Smooth muscle cell (in vitro differentiated cells): ENCODE measurements at regions not wholly inside any gene's neighbourhood (a gene's known extent, or its start where the extent isn't known, plus 50 kb on each side); places are given as distances from the start of the nearest gene placed in this dataset.

Source experiments
- DNase-seq: peaks from one replicate; lab custom pipeline; 2025; ENCODE audit not compliant: unreplicated experiment; lab: John Stamatoyannopoulos, UW
- H2AFZ ChIP-seq: fragments of 200-600 bp; sonication (generic); 2 replicates; pipeline ENCODE4 v1.6.0; 2016; ENCODE audit warnings: antibody characterized with exemption, low read depth, mild to moderate bottlenecking
- H3F3A ChIP-seq: fragments of 200-600 bp; sonication (generic); 2 replicates; pipeline ENCODE4 v1.6.0; 2017; ENCODE audit warnings: antibody characterized with exemption, low read depth
- H3K27ac ChIP-seq: fragments of 200-600 bp; sonication (generic); 2 replicates; pipeline ENCODE4 v1.5.1; 2016; ENCODE audit warnings: low read depth, mild to moderate bottlenecking
- H3K27me3 ChIP-seq: fragments of 200-600 bp; sonication (generic); 2 replicates; pipeline ENCODE4 v1.6.1; 2016; ENCODE audit warnings: low read depth, mild to moderate bottlenecking
- H3K36me3 ChIP-seq: fragments of 200-600 bp; sonication (generic); 2 replicates; pipeline ENCODE4 v1.5.1; 2016; ENCODE audit warnings: low read depth
- H3K4me1 ChIP-seq: fragments of 200-600 bp; sonication (generic); 2 replicates; pipeline ENCODE4 v1.5.1; 2016; ENCODE audit warnings: low read depth
- H3K4me2 ChIP-seq: fragments of 200-600 bp; sonication (generic); 2 replicates; pipeline ENCODE4 v1.6.0; 2016; ENCODE audit warnings: mild to moderate bottlenecking
- H3K4me3 ChIP-seq: fragments of 200-600 bp; sonication (generic); 2 replicates; pipeline ENCODE4 v1.5.1; 2016; ENCODE audit warnings: mild to moderate bottlenecking
- H3K79me2 ChIP-seq: fragments of 200-600 bp; sonication (generic); 2 replicates; pipeline ENCODE4 v1.6.0; 2016; ENCODE audit warnings: low read depth, mild to moderate bottlenecking
- H3K9ac ChIP-seq: fragments of 200-600 bp; sonication (generic); 2 replicates; pipeline ENCODE4 v1.6.0; 2016; ENCODE audit warnings: low read depth
- H3K9me3 ChIP-seq: fragments of 200-600 bp; sonication (generic); replicated peaks from 2 replicates; pipeline ENCODE4 v1.5.1; 2016; ENCODE audit warnings: low read depth
- H4K20me1 ChIP-seq: fragments of 200-600 bp; sonication (generic); 2 replicates; pipeline ENCODE4 v1.6.0; 2016; ENCODE audit warnings: low read depth
- CTCF ChIP-seq: fragments of 200-600 bp; sonication (generic); IDR thresholded peaks from 2 replicates; pipeline ENCODE4 v1.5.1; 2017; ENCODE audit warnings: borderline replicate concordance, mild to moderate bottlenecking, antibody characterized with exemption; ENCODE audit not compliant: insufficient read depth, poor library complexity, severe bottlenecking
- WGBS: methylation state at CpG from one replicate; pipeline ENCODE4 v1.1.7; 2016; ENCODE audit warnings: low lambda C conversion rate; 5-methylcytosine and 5-hydroxymethylcytosine counted together

GRCh38 chr6:134719286-134719685, 230.6 kb downstream of the ALDH8A1 start:
- no peak for TF ChIP-seq CTCF
- Histone ChIP-seq H3K9ac (no peak overlapping the region), H2AFZ (no peak overlapping the region), H3K9me3 (no peaks in the 10 kb centered on the region), H3K27me3 (no peaks in the 10 kb centered on the region), H3K36me3 (no peaks in the 10 kb centered on the region), H3K79me2 (no peaks in the 10 kb centered on the region), H3F3A (no peaks in the 10 kb centered on the region), H3K27ac (no peak overlapping the region), H4K20me1 (no peaks in the 10 kb centered on the region), H3K4me2 (no peak overlapping the region), H3K4me1 (no peaks in the 10 kb centered on the region), H3K4me3 (no peak overlapping the region)
- no peak for DNase-seq
- WGBS: 92% methylated on average over 6 of the region's 6 CpGs

- Histone ChIP-seq H4K20me1 (no peaks in the 10 kb centered on the region), H3K4me1 (no peaks in the 10 kb centered on the region), H3K27ac (no peak overlapping the region), H3K79me2 (no peaks in the 10 kb centered on the region), H3K27me3 (no peaks in the 10 kb centered on the region), H3F3A (no peaks in the 10 kb centered on the region), H3K9me3 (no peaks in the 10 kb centered on the region), H3K9ac (no peak overlapping the region), H2AFZ (no peak overlapping the region), H3K4me3 (no peak overlapping the region), H3K36me3 (no peaks in the 10 kb centered on the region), H3K4me2 (no peak overlapping the region)
- TF ChIP-seq CTCF: no peak
- 91% methylated on average over 8 of the region's 8 CpGs for WGBS
- no peak for DNase-seq
Observed at GRCh38 chr6:134714679-134715078, 235.2 kb downstream of the ALDH8A1 start.

- H3K4me1 ChIP-seq: no peaks in the 10 kb centered on the region
- H3K9me3 ChIP-seq: no peaks in the 10 kb centered on the region
- H3K4me2 ChIP-seq: no peak overlapping the region
- H3K79me2 ChIP-seq: no peaks in the 10 kb centered on the region
- no peaks in the 10 kb centered on the region for H3K27me3 ChIP-seq
- DNase-seq: no peak
- no peaks in the 10 kb centered on the region for H4K20me1 ChIP-seq
- H3K9ac ChIP-seq: no peak overlapping the region
- no peak for TF ChIP-seq CTCF
- H2AFZ ChIP-seq: no peak overlapping the region
- WGBS: 82% methylated on average over 4 of the region's 4 CpGs
- H3K36me3 ChIP-seq: no peaks in the 10 kb centered on the region
- no peaks in the 10 kb centered on the region for H3F3A ChIP-seq
- no peak overlapping the region for H3K4me3 ChIP-seq
- no peak overlapping the region for H3K27ac ChIP-seq
Observed at GRCh38 chr6:134714113-134714512, 235.8 kb downstream of the ALDH8A1 start.

- H3K4me1 ChIP-seq: no peaks in the 10 kb centered on the region
- no peak for TF ChIP-seq CTCF
- H3F3A ChIP-seq: no peaks in the 10 kb centered on the region
- H2AFZ ChIP-seq: no peak overlapping the region
- H3K9me3 ChIP-seq: no peaks in the 10 kb centered on the region
- no peak overlapping the region for H3K4me2 ChIP-seq
- no peak overlapping the region for H3K9ac ChIP-seq
- no peaks in the 10 kb centered on the region for H3K27me3 ChIP-seq
- DNase-seq: no peak
- no peak overlapping the region for H3K27ac ChIP-seq
- no peaks in the 10 kb centered on the region for H4K20me1 ChIP-seq
- H3K36me3 ChIP-seq: no peaks in the 10 kb centered on the region
- H3K79me2 ChIP-seq: no peaks in the 10 kb centered on the region
- H3K4me3 ChIP-seq: no peak overlapping the region
Observed at GRCh38 chr6:134712311-134712710, 237.6 kb downstream of the ALDH8A1 start.
